ENCODE measurements at regions not wholly inside any gene's neighbourhood (a gene's known extent, or its start where the extent isn't known, plus 50 kb on each side); places are given as distances from the start of the nearest gene placed in this dataset.

DNA sequence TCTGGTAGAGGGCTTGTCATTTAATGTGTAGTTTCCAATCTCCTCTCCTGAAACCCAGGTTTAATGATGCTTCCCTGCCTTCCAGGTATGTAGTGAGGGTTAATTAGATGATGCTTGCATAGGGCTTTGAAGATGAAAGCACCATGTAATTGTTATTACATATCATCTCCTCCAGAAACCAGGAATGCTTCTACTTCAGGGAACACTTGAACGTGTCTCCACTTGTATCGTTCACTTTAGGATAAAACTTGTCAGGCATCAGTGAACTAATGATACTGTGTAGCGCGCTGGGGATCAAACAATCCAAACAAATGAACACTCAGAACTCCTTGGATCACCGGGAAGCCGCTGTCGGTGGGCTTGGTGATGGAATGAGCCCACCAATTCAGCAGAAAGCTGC, 260.9 kb upstream of the FZD8 start:
- no peaks in the 10 kb centered on the region for H3K27me3 ChIP-seq
- intact Hi-C loops (cut with DNase I; ENCODE audit: low total_unique reads), result no loop called here

DNA sequence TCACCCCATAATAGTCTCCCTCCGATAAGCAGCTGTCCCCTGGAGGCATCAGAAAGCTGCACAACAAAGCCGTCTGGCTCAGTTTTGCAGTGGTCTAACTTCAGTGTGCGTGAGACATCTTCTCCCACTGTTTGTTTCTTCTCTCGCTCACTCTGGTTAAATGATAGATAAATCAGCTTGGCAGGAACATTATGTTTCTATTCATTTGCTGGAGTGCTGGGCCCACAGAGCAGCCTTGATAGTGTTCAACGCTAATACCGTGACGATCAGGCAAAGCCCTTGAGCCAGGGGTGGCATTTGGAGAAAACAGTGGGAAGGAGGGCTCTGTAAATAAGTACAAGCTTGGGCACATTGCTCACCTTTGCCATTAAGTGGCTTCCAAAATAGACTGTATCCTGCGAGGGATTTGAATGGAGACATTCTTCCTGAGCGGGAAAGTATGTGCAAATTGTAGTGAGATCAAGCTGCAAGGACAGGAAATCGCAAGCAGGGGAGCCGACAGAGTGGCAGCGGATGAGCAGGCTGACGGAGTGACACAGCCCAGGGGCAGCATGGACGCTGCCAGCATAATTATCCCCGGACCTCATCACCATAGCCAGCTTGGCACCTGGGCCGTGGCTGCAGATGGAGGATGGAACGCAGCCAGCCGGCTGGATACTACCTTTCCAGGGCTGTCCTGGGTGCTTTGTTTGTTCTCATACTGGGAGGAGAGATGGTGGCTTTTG, 256.8 kb upstream of the FZD8 start:
- no peak overlapping the region for H3K4me3 ChIP-seq
- TF ChIP-seq CTCF (IDR thresholded peaks at IDR 0.05 in 4 of 5, conservative IDR thresholded peaks at IDR 0.05 in 1 of 5) (no peak), POLR2A (IDR thresholded peaks at IDR 0.05) (no peak)
- ATAC-seq (no peak), DNase-seq (no peak)
- in situ Hi-C loops (cut with MboI; ENCODE audit: low sequenced_read_pairs in 4 of 4), result no loop called here
- no peak overlapping the region for H3K27ac ChIP-seq
- intact Hi-C loops (cut with DNase I; ENCODE audit: low total_unique reads), result no loop called here
- no peaks in the 10 kb centered on the region for H3K27me3 ChIP-seq
- no peaks in the 10 kb centered on the region for H3K4me1 ChIP-seq
- H3K36me3 ChIP-seq, result no peaks in the 10 kb centered on the region
- no peaks in the 10 kb centered on the region for H3K9me3 ChIP-seq

More for the DNA sequence above, 260.9 kb upstream of the FZD8 start:
- no peak for TF ChIP-seq CTCF (IDR thresholded peaks at IDR 0.05 in 4 of 5, conservative IDR thresholded peaks at IDR 0.05 in 1 of 5)
- TF ChIP-seq POLR2A (IDR thresholded peaks at IDR 0.05), result no peak
- Histone ChIP-seq H3K4me3 (no peak overlapping the region), H3K4me1 (no peaks in the 10 kb centered on the region), H3K36me3 (no peaks in the 10 kb centered on the region), H3K9me3 (no peaks in the 10 kb centered on the region), H3K27ac (no peak overlapping the region)
- DNase-seq (no peak), ATAC-seq (no peak)
- in situ Hi-C loops (cut with MboI; ENCODE audit: low sequenced_read_pairs in 4 of 4), result no loop called here

DNA sequence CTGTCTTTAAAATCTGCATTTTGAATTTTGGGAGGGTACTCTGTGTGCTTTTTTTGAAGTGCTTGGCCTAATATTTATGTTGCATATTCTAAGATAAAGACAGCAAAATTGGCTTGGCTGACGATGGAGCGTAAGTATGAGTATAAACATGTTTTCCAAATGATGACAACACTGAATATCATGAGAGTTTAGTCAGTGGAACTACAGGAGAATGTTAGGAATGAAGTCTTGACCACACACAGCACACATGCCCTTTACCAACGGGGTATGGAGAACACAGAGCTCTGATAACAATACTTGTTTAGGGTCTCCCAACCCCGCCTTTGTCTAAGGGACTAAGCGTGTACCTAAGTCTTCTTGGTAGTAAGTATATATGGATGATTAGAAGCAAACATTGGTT, 253.9 kb upstream of the FZD8 start:
- no peaks in the 10 kb centered on the region for H3K9me3 ChIP-seq
- DNase-seq (no peak), ATAC-seq (no peak)
- intact Hi-C loops (cut with DNase I; ENCODE audit: low total_unique reads) (no loop called here), in situ Hi-C loops (cut with MboI; ENCODE audit: low sequenced_read_pairs in 4 of 4) (no loop called here)
- no peak overlapping the region for H3K27ac ChIP-seq
- TF ChIP-seq CTCF (IDR thresholded peaks at IDR 0.05 in 4 of 5, conservative IDR thresholded peaks at IDR 0.05 in 1 of 5), result no peak
- no peak overlapping the region for H3K4me3 ChIP-seq
- no peaks in the 10 kb centered on the region for H3K4me1 ChIP-seq
- H3K36me3 ChIP-seq, result no peaks in the 10 kb centered on the region
- no peaks in the 10 kb centered on the region for H3K27me3 ChIP-seq

DNA sequence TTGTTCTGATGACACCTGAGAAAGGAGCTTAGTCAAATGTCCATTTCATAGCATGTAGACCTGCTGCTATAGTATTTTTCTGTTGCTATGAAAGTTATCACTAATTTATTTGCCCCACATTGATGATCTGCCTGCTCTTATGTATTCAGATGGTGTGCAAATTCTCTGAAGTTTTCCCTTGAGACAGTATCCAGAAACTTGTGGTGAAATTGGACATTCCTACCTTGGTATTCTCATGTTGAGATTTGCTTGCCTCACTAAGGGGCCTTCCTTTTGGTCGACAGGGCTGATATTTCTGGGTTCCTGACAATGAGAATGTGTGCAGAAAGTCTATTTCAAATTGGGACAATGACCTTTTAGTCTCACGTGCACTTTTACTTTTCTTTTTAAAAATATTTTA, 253.2 kb upstream of the FZD8 start:
- no peak overlapping the region for H3K27ac ChIP-seq
- H3K4me3 ChIP-seq, result no peak overlapping the region
- DNase-seq (no peak), ATAC-seq (no peak)
- in situ Hi-C loops (cut with MboI; ENCODE audit: low sequenced_read_pairs in 4 of 4), result no loop called here
- H3K27me3 ChIP-seq, result no peaks in the 10 kb centered on the region
- H3K36me3 ChIP-seq, result no peaks in the 10 kb centered on the region
- intact Hi-C loops (cut with DNase I; ENCODE audit: low total_unique reads), result no loop called here
- H3K4me1 ChIP-seq, result no peaks in the 10 kb centered on the region
- no peaks in the 10 kb centered on the region for H3K9me3 ChIP-seq
- no peak for TF ChIP-seq CTCF (IDR thresholded peaks at IDR 0.05 in 4 of 5, conservative IDR thresholded peaks at IDR 0.05 in 1 of 5)
- no peak for TF ChIP-seq POLR2A (IDR thresholded peaks at IDR 0.05)

GRCh38 chr10:35892526-35892925, 250.4 kb upstream of the FZD8 start:
- no peak for ATAC-seq
- in situ Hi-C loops (cut with MboI; ENCODE audit: low sequenced_read_pairs in 4 of 4), result no loop called here

More at GRCh38 chr10:35892526-35892925, 250.4 kb upstream of the FZD8 start:
- Histone ChIP-seq H3K27ac (no peak overlapping the region), H3K36me3 (no peaks in the 10 kb centered on the region), H3K4me3 (no peak overlapping the region), H3K27me3 (peaks cover 0 to 3% (median 0%) of the 10 kb centered on the region in 3 donors), H3K4me1 (no peaks in the 10 kb centered on the region), H3K9me3 (no peaks in the 10 kb centered on the region)
- intact Hi-C loops (cut with DNase I; ENCODE audit: low total_unique reads), result no loop called here
- DNase-seq, result no peak
- TF ChIP-seq CTCF (IDR thresholded peaks at IDR 0.05 in 4 of 5, conservative IDR thresholded peaks at IDR 0.05 in 1 of 5) (no peak), POLR2A (IDR thresholded peaks at IDR 0.05) (no peak)

Measured in gastrocnemius medialis (tissue), 4 donors.